Gastroesophageal sphincter (tissue), 4 donors: ENCODE measurements at regions not wholly inside any gene's neighbourhood (a gene's known extent, or its start where the extent isn't known, plus 50 kb on each side); places are given as distances from the start of the nearest gene placed in this dataset.

Experiments used
- ATAC-seq: fragments of 150-250 bp; one replicate; pipeline ENCODE4 v1.9.1; 2016; ENCODE audit warnings: mild to moderate bottlenecking, moderate library complexity
- H3K27ac ChIP-seq, 4 donors: fragments of 200-600 bp; sonication (generic) in 3 of 4; 1 replicate in 3 of 4; 2 replicates in 1 of 4; pipeline ENCODE4 v1.5.1; 2016 to 2019
- H3K27me3 ChIP-seq: fragments of 200-600 bp; sonication (generic); one replicate; pipeline ENCODE4 v1.5.1; 2019
- H3K36me3 ChIP-seq, 2 donors: fragments of 200-600 bp; sonication (generic); one replicate each; pipeline ENCODE4 v1.5.1; 2019; ENCODE audit warnings: control low read depth in 1 of 2
- H3K4me1 ChIP-seq, 3 donors: fragments of 200-600 bp; sonication (generic); 1 replicate in 2 of 3; 2 replicates in 1 of 3; pipeline ENCODE4 v1.5.1; 2016 to 2019; ENCODE audit warnings: control low read depth in 2 of 3
- H3K4me3 ChIP-seq, 2 donors: fragments of 200-600 bp; sonication (generic); one replicate each; pipeline ENCODE4 v1.5.1; 2019; ENCODE audit warnings: mild to moderate bottlenecking in 1 of 2, moderate library complexity in 1 of 2
- H3K9me3 ChIP-seq, 3 donors: fragments of 200-600 bp; sonication (generic); one replicate each; pipeline ENCODE4 v1.5.1; 2017 to 2019; ENCODE audit warnings: control low read depth in 2 of 3
- CTCF ChIP-seq, 4 experiments: fragments of 200-600 bp in 2 of 4; fragments of 450-650 bp in 2 of 4; sonication (generic) in 1 of 4; IDR thresholded peaks; one replicate each; pipeline ENCODE4 v1.5.1; 2017 to 2019; ENCODE audit warnings: antibody characterized with exemption in 4 of 4, mild to moderate bottlenecking in 2 of 4, moderate library complexity in 2 of 4
- EP300 ChIP-seq: sonication (generic); formaldehyde crosslinking; IDR thresholded peaks from one replicate; pipeline ENCODE4 v1.6.1; 2017; ENCODE audit warnings: antibody characterized with exemption, mild to moderate bottlenecking
- POLR2A ChIP-seq, 2 donors: fragments of 450-650 bp; IDR thresholded peaks; one replicate each; pipeline ENCODE4 v1.6.1; 2017; ENCODE audit warnings: antibody characterized with exemption in 2 of 2, mild to moderate bottlenecking in 2 of 2, moderate library complexity in 1 of 2
- POLR2AphosphoS5 ChIP-seq: sonication (generic); formaldehyde crosslinking; IDR thresholded peaks from one replicate; pipeline ENCODE4 v1.6.1; 2017; ENCODE audit warnings: antibody characterized with exemption
- WGBS, 2 donors: methylation state at CpG; one replicate each; pipeline ENCODE4 v1.1.5; 2018; ENCODE audit warnings: low coverage in 1 of 2; 5-methylcytosine and 5-hydroxymethylcytosine counted together

GRCh38 chr18:39604836-39605235, 2039.2 kb upstream of the CELF4 start:
- 89 to 90% methylated on average over 5 of the region's 5 CpGs for WGBS, 2 donors

GRCh38 chr18:39602131-39602530, 2036.5 kb upstream of the CELF4 start:
- Histone ChIP-seq H3K36me3 (no peaks in the 10 kb centered on the region), H3K4me3 (no peak overlapping the region), H3K27me3 (no peaks in the 10 kb centered on the region), H3K27ac (no peak overlapping the region), H3K9me3 (no peaks in the 10 kb centered on the region), H3K4me1 (no peaks in the 10 kb centered on the region)
- 94 to 100% methylated on average over 2 to 4 of the region's 4 CpGs for WGBS, 2 donors
- ATAC-seq, result no peak
- no peak for TF ChIP-seq POLR2A (IDR thresholded peaks at IDR 0.05)
- no peak for TF ChIP-seq CTCF (IDR thresholded peaks at IDR 0.05)
- TF ChIP-seq POLR2AphosphoS5, result no peak
- TF ChIP-seq EP300, result no peak

More at GRCh38 chr18:39604836-39605235, 2039.2 kb upstream of the CELF4 start:
- Histone ChIP-seq H3K27ac (no peak overlapping the region), H3K36me3 (no peaks in the 10 kb centered on the region), H3K9me3 (no peaks in the 10 kb centered on the region), H3K4me1 (no peaks in the 10 kb centered on the region), H3K27me3 (no peaks in the 10 kb centered on the region), H3K4me3 (no peak overlapping the region)
- no peak for TF ChIP-seq POLR2AphosphoS5
- no peak for TF ChIP-seq CTCF (IDR thresholded peaks at IDR 0.05)
- TF ChIP-seq EP300, result no peak
- no peak for TF ChIP-seq POLR2A (IDR thresholded peaks at IDR 0.05)
- no peak for ATAC-seq

- H3K4me3 ChIP-seq, result no peak overlapping the region
- 53 to 82% methylated on average over 4 of the region's 4 CpGs for WGBS, 2 donors
- no peaks in the 10 kb centered on the region for H3K9me3 ChIP-seq
- H3K36me3 ChIP-seq, result no peaks in the 10 kb centered on the region
- H3K27ac ChIP-seq, result no peak overlapping the region
- TF ChIP-seq CTCF (IDR thresholded peaks at IDR 0.05) (no peak), EP300 (no peak)
- H3K27me3 ChIP-seq, result no peaks in the 10 kb centered on the region
- no peaks in the 10 kb centered on the region for H3K4me1 ChIP-seq
- ATAC-seq, result no peak
Observed at GRCh38 chr18:39600894-39601293, 2035.3 kb upstream of the CELF4 start.

GRCh38 chr18:39599251-39599650, 2033.7 kb upstream of the CELF4 start:
- Histone ChIP-seq H3K4me1 (no peaks in the 10 kb centered on the region), H3K4me3 (no peak overlapping the region), H3K27me3 (no peaks in the 10 kb centered on the region), H3K36me3 (no peaks in the 10 kb centered on the region), H3K9me3 (peaks cover 0 to 8% (median 0%) of the 10 kb centered on the region in 3 donors), H3K27ac (no peak overlapping the region)
- TF ChIP-seq EP300 (no peak), POLR2AphosphoS5 (no peak), CTCF (IDR thresholded peaks at IDR 0.05) (no peak), POLR2A (IDR thresholded peaks at IDR 0.05) (no peak)
- WGBS, 2 donors, result 85 to 91% methylated on average over 1 to 2 of the region's 2 CpGs
- no peak for ATAC-seq

- Histone ChIP-seq H3K4me1 (no peaks in the 10 kb centered on the region), H3K4me3 (no peak overlapping the region), H3K27me3 (no peaks in the 10 kb centered on the region), H3K9me3 (peaks cover 0 to 8% (median 0%) of the 10 kb centered on the region in 3 donors), H3K27ac (no peak overlapping the region), H3K36me3 (no peaks in the 10 kb centered on the region)
- TF ChIP-seq EP300 (no peak), POLR2AphosphoS5 (no peak), POLR2A (IDR thresholded peaks at IDR 0.05) (no peak), CTCF (IDR thresholded peaks at IDR 0.05) (no peak)
- ATAC-seq, result no peak
- 40 to 80% methylated on average over 7 of the region's 7 CpGs for WGBS, 2 donors
Observed at GRCh38 chr18:39596891-39597290, 2031.3 kb upstream of the CELF4 start.
